LoVo (cell line): ENCODE measurements at regions not wholly inside any gene's neighbourhood (a gene's known extent, or its start where the extent isn't known, plus 50 kb on each side); places are given as distances from the start of the nearest gene placed in this dataset.

ENCODE experiments used
- DNase-seq: peaks from one replicate; pipeline ENCODE4 v3.0.0-alpha.2; 2016; ENCODE audit warnings: low spot score

DNA sequence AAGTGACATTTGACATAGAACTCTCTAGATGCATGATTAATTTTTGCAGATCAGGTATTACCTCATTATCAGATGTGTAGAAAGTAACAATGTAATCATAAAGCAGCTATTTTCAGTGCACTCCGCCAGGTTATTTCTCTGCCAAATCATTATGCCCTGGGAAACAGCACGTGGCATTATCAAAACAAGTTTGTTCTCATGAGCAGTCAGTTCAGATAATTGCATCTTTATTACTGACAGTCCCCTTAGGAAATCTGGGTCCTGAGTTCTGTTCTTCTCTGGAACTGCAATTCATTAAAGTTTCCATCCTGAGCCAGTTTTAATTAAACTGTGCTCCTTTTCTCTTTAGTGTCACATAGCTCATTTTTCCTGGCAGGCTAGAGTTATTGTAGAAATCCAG lies 94.7 kb upstream of the KRR1 start:
- DNase-seq = no peak

- DNase-seq = peak; percentile 8
Measured at GRCh38 chr12:75603475-75603874, 92.1 kb upstream of the KRR1 start.

- no peak for DNase-seq
Measured at GRCh38 chr12:75602106-75602505, 90.7 kb upstream of the KRR1 start.

DNA sequence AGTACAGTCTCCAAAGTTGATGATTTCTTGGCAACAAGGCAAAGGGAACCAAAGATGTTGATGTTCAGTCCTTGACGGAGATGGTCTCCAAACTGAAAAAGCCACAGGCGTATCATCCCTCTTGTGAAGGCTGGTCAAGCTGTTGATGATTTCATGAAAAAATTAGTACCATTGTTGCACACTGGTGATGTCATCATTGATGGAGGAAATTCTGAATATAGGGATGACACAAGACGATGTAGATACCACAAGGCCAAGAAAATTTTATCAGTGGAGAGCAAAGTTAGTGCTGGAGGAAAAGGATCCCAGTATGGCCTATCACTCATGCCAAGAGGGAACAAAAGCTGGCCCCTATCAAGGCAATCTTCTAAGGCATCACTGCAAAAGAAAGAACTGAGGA lies 88.7 kb upstream of the KRR1 start:
- DNase-seq = no peak

DNA sequence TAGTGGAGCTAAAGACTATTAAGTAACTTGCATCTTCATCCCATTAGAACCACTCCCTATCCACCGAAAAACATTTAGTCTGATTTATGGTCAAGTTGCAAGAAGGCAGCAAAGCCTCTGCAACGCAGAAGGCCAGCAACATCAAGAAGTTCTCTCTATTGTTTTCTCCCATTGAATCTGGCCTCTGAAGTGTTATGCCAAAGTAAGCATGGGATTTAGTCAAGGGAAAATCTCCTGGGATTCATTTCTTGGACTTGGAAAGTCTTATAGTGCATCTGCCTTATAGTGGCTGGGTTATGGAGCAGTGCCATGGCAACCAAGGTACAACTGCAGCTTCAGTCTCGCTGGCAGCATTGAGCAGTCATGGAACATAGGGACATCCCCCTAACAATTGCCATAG lies 87.7 kb upstream of the KRR1 start:
- no peak for DNase-seq

- DNase-seq = no peak
Measured at GRCh38 chr12:75596406-75596805, 85.0 kb upstream of the KRR1 start.

DNA sequence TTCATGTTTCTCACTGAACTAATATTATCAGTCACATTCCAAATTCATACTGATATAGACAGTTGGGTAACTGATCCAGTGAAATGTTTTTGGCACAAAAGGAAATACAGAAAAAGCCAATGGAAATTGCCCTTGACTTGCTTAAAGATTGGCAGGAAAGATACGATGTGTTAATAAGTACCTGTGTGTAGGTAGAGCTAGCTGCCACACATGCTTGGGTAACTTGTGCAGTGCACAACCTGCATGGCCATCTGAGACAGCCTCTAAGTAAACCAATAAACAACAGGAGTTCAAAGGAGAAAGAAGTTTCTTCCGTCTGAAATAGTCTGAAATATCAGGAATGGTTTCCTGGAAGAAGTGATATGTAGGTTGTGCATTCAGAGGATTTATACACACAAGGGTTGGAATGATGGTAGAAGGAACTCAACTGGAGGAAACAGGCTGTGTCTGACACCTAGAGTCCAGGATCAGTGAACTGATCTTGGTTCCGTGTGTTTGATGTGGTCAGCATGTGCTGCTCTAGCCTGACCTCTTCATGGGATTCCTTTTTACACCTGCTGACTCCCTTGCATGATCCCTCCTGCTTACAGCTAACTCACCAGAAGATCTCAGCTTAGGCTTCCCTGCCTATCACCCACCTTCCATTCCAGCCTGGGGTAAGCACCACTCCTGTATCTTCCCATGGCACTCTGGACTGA lies 81.4 kb upstream of the KRR1 start:
- no peak for DNase-seq

DNA sequence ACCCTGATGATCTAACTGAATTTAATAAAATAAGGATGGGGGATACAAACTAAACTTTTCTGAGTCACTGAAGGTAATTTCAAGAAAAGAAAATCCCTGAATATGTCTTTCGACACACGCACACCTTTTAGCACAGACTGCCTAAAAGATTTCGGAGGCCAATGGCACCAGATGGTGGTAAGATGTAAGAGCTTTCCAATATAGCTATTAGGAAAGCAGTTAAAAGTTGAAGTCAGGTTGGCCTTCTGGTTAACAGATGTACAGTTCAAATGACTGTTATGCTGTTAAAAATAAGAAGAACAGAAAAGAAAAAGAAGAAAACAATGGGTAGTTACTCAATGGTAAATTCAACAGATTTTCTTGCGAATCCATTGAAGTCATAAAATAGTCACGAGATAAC lies 80.7 kb upstream of the KRR1 start:
- no peak for DNase-seq

GRCh38 chr12:75591628-75592027 lies 80.2 kb upstream of the KRR1 start:
- DNase-seq = no peak

- no peak for DNase-seq
Measured at GRCh38 chr12:75589801-75590200, 78.4 kb upstream of the KRR1 start.

DNA sequence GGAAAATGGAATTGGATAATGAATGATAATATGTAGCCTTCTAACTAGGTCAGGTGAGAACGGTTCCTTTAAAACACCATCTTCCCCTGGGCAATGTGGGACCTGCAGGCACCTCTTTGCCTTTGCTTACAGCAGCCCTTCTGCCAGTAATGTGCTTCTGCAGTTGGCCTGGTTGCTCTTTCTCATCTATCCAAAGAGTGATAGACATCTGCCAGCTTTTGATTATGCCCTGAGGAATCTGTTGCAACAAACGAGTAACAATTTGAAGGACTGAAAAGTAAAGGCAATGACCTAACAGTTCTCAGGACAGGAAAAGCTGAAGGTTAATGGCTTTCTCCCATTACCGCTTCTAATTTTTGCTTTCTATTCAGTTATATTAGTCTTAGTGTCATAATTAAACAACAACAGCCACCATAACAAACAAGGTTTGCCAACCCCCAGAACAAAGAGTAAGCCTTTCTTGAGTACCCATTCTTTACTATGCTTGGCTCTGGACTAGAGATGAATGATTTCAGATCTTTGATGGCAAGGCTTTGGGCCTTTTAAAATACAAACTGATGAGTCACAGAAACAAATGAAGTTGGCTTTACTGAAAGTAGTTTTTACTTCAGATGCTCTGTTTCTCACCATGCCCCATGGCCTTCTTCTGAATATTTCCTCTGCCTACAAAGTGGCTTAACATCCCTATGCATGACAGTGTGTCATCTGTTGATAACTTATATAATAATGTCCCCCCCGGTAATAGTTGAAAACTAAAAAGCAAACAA lies 76.1 kb upstream of the KRR1 start:
- DNase-seq = no peak

- DNase-seq = peak; percentile 16
Measured at GRCh38 chr12:75585330-75585729, 73.9 kb upstream of the KRR1 start.

DNA sequence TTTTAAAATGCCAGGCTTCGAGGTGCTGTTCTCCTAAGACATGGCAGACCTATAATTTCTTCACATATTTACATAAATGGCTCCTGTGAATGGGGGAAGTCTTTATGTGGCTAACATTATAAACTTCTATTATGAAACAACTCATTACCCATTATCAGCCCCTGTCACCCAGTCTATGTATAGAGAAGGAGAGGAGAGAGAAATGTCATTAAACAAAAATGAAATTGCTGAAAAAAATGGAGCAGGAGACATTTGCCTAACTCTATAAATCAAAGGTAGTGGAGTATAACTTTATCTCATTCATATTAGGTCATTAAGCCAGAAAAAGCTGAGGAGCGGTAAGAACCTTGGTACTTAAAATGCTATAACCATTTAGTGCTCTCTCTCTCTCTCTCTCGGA lies 71.9 kb upstream of the KRR1 start:
- DNase-seq = no peak

- peak; percentile 9 for DNase-seq
Measured at GRCh38 chr12:75581515-75581914, 70.1 kb upstream of the KRR1 start.

DNA sequence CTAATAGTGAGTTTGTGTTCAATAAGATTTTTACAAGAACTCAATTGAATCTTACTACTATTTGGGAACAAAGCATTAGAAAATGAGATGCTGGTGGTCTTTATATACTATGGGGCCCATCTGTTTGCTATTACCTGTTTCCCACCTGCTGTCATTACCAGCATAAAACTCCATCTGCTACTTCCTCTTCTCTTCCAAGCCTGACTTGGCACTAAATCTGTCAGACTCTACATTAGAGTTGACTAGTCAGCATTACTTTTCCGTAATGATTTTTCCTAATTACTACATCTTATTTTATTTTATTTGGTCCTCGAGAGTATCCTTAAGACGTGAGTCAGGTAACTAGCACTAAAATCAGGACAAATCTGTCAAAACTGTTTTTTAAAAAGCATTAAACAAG lies 68.1 kb upstream of the KRR1 start:
- no peak for DNase-seq

DNA sequence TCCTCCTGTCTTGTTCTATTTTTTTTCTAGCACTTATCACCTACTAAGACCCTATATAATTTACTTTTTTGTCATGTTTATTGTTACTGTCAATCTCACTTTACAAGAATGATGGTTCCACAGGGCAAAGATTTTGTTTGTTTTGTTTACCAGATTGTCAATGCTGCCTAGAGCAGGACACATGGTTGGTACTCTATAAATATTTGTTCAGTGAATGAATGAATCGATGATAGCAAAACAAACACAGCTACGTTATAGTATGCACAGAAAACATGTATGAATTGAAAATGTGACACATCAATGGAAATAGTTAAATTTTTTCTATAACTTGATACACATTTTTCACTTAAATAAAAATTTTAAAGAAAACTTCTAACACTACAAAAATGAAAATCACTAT lies 67.1 kb upstream of the KRR1 start:
- DNase-seq = no peak

- DNase-seq = no peak
Measured at GRCh38 chr12:75577812-75578211, 66.4 kb upstream of the KRR1 start.

DNA sequence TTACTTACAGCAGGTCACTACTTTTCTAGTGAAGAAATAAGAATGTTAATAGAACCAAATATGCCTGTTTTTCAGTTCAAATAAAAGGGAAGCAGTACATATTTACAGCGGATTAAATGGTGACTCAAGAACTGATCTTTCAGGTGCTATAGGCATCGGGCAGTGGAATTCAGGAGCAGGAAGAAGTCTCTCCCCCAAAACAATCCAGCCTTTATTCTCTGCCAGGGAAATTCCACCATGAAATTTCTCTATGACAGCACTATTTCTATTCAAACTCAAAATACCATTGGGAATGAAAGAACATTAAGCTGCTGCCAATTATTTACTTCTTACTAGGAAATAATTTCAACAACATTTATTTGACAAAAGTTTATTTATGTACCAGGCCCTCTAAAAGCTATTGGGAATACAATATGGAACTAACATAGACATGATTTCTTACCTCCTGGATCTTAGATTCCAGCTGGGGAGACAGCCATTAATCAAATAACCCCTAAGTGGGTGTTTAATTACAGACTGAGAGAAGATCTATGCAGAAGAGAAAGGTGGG lies 60.3 kb upstream of the KRR1 start:
- DNase-seq = no peak

DNA sequence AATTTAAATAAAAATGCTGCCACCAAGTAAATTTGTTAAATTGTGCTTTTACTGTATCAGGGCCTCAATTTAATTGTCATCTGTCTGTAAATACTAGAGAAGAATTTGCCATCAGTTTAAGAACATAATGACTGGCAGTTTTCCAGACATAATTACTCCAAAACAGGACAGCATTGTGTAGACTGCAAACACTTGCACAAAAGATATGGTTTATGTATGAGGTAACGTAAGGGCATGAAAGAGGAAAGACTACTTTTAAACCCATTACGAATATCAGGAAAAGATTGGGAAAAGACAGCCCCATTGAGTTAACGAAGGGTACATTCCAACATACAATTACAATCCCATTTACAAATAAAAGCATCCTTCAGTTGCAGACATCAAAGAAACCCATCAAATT lies 59.8 kb upstream of the KRR1 start:
- no peak for DNase-seq

- no peak for DNase-seq
Measured at GRCh38 chr12:75568801-75569200, 57.4 kb upstream of the KRR1 start.

- no peak for DNase-seq
Measured at GRCh38 chr12:75568393-75568792, 57.0 kb upstream of the KRR1 start.

GRCh38 chr12:75565795-75566194 lies 54.4 kb upstream of the KRR1 start:
- DNase-seq = no peak

- DNase-seq = no peak
Measured at GRCh38 chr12:75564852-75565251, 53.4 kb upstream of the KRR1 start.

DNA sequence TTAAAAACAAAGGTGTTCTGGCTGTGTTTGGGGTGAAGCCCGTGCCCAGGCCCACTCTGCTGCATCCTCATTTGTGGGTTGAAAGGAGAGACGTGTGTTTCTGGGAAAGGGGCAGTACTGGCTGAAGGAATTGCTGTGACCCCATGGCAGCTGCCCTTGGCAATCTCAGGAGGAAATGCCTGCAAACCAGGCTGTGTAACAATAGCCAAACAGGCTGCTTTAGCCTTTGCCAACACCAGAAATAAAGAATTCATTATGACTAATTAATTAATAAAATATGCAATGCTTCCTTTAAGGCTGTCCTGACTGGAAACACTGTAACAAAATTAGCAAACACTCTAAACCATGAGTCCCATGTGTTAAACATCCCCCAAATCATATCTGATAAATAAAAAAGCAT lies 53.0 kb upstream of the KRR1 start:
- DNase-seq = no peak
